Trophoblast cell (in vitro differentiated cells and primary cell): ENCODE measurements at regions not wholly inside any gene's neighbourhood (a gene's known extent, or its start where the extent isn't known, plus 50 kb on each side); places are given as distances from the start of the nearest gene placed in this dataset.

Source experiments
- DNase-seq, 2 donors: peaks; one replicate each; pipeline ENCODE4 v3.0.0-alpha.2; 2016
- H2AFZ ChIP-seq: 2 replicates; pipeline ENCODE4 v1.6.1; 2013; ENCODE audit warnings: low read length, moderate library complexity, mild to moderate bottlenecking; ENCODE audit not compliant: insufficient read depth, poor library complexity
- H2AK5ac ChIP-seq: 2 replicates; pipeline ENCODE4 v1.6.1; 2013; ENCODE audit warnings: mild to moderate bottlenecking, low read length
- H2BK120ac ChIP-seq: 2 replicates; pipeline ENCODE4 v1.6.1; 2013; ENCODE audit warnings: low read length, mild to moderate bottlenecking, moderate library complexity; ENCODE audit not compliant: insufficient read depth, poor library complexity
- H2BK12ac ChIP-seq: 2 replicates; pipeline ENCODE4 v1.6.1; 2013; ENCODE audit warnings: mild to moderate bottlenecking, low read length, moderate library complexity
- H2BK5ac ChIP-seq: 2 replicates; pipeline ENCODE4 v1.6.1; 2013; ENCODE audit warnings: low read length, low read depth, moderate library complexity, mild to moderate bottlenecking; ENCODE audit not compliant: poor library complexity
- H3K14ac ChIP-seq: 2 replicates; pipeline ENCODE4 v1.6.1; 2013; ENCODE audit warnings: mild to moderate bottlenecking, low read length
- H3K18ac ChIP-seq: 2 replicates; pipeline ENCODE4 v1.6.1; 2013; ENCODE audit warnings: mild to moderate bottlenecking, low read length
- H3K23ac ChIP-seq: 2 replicates; pipeline ENCODE4 v1.6.1; 2013; ENCODE audit warnings: low read length
- H3K27ac ChIP-seq: 2 replicates; pipeline ENCODE4 v1.5.1; 2013; ENCODE audit warnings: low read depth, mild to moderate bottlenecking, inconsistent platforms, low read length, moderate library complexity
- H3K27me3 ChIP-seq: 2 replicates; pipeline ENCODE4 v1.6.1; 2013; ENCODE audit warnings: inconsistent platforms, mild to moderate bottlenecking, low read length, moderate library complexity; ENCODE audit not compliant: insufficient read depth
- H3K36me3 ChIP-seq, 2 experiments: 1 replicate in 1 of 2; 2 replicates in 1 of 2; pipeline ENCODE4 v1.6.1; 2013; ENCODE audit warnings: low read length in 2 of 2, mild to moderate bottlenecking in 2 of 2, moderate library complexity in 1 of 2; ENCODE audit not compliant: insufficient read depth in 2 of 2, control insufficient read depth in 1 of 2
- H3K4ac ChIP-seq: 2 replicates; pipeline ENCODE4 v1.6.1; 2013; ENCODE audit warnings: low read depth, mild to moderate bottlenecking, low read length, moderate library complexity
- H3K4me1 ChIP-seq, 2 experiments: 1 replicate in 1 of 2; 2 replicates in 1 of 2; pipeline ENCODE4 v1.6.1; 2013; ENCODE audit warnings: low read length in 2 of 2, mild to moderate bottlenecking in 2 of 2, moderate library complexity in 1 of 2; ENCODE audit not compliant: insufficient read depth in 2 of 2, control insufficient read depth in 1 of 2
- H3K4me2 ChIP-seq: 2 replicates; pipeline ENCODE4 v1.6.1; 2013; ENCODE audit warnings: inconsistent platforms, mild to moderate bottlenecking, low read length, moderate library complexity
- H3K4me3 ChIP-seq: 2 replicates; pipeline ENCODE4 v1.5.1; 2013; ENCODE audit warnings: mild to moderate bottlenecking, low read depth, low read length, inconsistent platforms
- H3K79me1 ChIP-seq: one replicate; pipeline ENCODE4 v1.6.1; 2013; ENCODE audit warnings: low read length
- H3K79me2 ChIP-seq: 2 replicates; pipeline ENCODE4 v1.6.1; 2013; ENCODE audit warnings: low read length, mild to moderate bottlenecking; ENCODE audit not compliant: control insufficient read depth, insufficient read depth, poor library complexity
- H3K9ac ChIP-seq: 2 replicates; pipeline ENCODE4 v1.6.1; 2013; ENCODE audit warnings: mild to moderate bottlenecking, low read length
- H3K9me3 ChIP-seq: 2 replicates; pipeline ENCODE4 v1.6.1; 2013; ENCODE audit warnings: low read depth, mild to moderate bottlenecking, control low read depth, inconsistent platforms, low read length; ENCODE audit not compliant: insufficient read depth
- H4K12ac ChIP-seq: 2 replicates; pipeline ENCODE4 v1.6.1; 2013; ENCODE audit warnings: low read depth, mild to moderate bottlenecking, low read length, moderate library complexity
- H4K8ac ChIP-seq: 2 replicates; pipeline ENCODE4 v1.6.1; 2013; ENCODE audit warnings: low read depth, mild to moderate bottlenecking, low read length, moderate library complexity
- H4K91ac ChIP-seq: one replicate; pipeline ENCODE4 v1.6.1; 2013; ENCODE audit warnings: low read depth, mild to moderate bottlenecking, low read length, moderate library complexity
- WGBS: extraction: QIAGEN DNeasy Blood & Tissue Kit; methylation state at CpG from one replicate; pipeline ENCODE4 v1.1.7; 2013; ENCODE audit warnings: missing lambda C conversion rate; ENCODE audit not compliant: insufficient read length, insufficient coverage; ENCODE audit errors: extremely low coverage; 5-methylcytosine and 5-hydroxymethylcytosine counted together

DNA sequence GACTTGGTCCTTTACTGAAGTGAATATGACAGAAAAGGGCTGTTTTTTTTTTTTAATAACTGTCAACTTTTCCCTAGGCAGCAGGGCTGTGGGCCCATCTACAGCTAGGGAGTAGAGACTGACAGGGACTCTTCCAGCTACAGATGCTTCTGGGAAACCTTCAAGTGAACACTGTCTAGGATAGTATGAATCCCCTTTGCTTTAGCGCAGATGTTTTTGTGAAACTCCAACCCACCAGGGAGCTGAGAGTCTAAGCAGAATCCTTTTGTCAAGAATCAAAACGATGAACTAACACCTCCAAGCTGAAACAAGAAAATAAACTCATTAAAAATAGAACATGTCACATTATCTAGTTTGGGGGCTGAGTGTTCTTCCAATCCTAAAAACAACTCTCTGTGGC lies 219.7 kb upstream of the FGF13 start:
- H2AFZ ChIP-seq: no peak overlapping the region
- H3K36me3 ChIP-seq: no peaks in the 10 kb centered on the region
- no peak overlapping the region for H4K8ac ChIP-seq
- no peak overlapping the region for H2BK5ac ChIP-seq
- H3K4ac ChIP-seq: no peak overlapping the region
- no peak overlapping the region for H3K14ac ChIP-seq
- H3K23ac ChIP-seq: no peak overlapping the region
- no peak overlapping the region for H2AK5ac ChIP-seq
- H3K79me1 ChIP-seq: no peaks in the 10 kb centered on the region
- H3K4me2 ChIP-seq: no peak overlapping the region
- H3K4me3 ChIP-seq: no peak overlapping the region
- H3K79me2 ChIP-seq: no peaks in the 10 kb centered on the region
- no peak overlapping the region for H3K9ac ChIP-seq
- no peak overlapping the region for H3K18ac ChIP-seq
- no peaks in the 10 kb centered on the region for H3K9me3 ChIP-seq
- no peak overlapping the region for H3K27ac ChIP-seq
- no peak overlapping the region for H4K91ac ChIP-seq
- no CpG with 5 or more reads among the region's 2 CpGs for WGBS
- H2BK120ac ChIP-seq: no peak overlapping the region
- no peak overlapping the region for H4K12ac ChIP-seq
- DNase-seq: no peak
- H3K27me3 ChIP-seq: no peaks in the 10 kb centered on the region
- H3K4me1 ChIP-seq: no peaks in the 10 kb centered on the region
- no peak overlapping the region for H2BK12ac ChIP-seq

DNA sequence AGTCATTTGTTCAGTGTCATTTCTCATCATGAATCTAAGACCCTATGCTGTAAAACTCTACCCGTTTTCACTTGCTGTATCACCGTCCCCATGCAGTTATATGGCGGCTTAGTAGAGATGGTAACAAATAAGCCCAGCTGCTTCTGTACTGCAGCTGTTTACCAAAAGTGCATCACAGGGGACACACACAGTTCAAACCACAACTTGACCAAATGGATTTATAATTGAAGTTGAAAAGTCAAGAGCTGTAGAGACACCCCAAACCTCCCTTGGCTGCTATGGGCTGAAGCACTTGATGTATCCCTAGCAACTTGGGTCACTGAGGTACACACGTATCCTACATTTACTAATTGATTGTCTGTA lies 219.0 kb upstream of the FGF13 start:
- WGBS: no CpG with 5 or more reads among the region's 4 CpGs
- H3K4me1 ChIP-seq: no peaks in the 10 kb centered on the region
- no peak overlapping the region for H2AK5ac ChIP-seq
- H3K79me1 ChIP-seq: no peaks in the 10 kb centered on the region
- no peak overlapping the region for H3K4me2 ChIP-seq
- no peak overlapping the region for H3K4me3 ChIP-seq
- H4K12ac ChIP-seq: no peak overlapping the region
- no peak overlapping the region for H2BK120ac ChIP-seq
- no peak overlapping the region for H4K91ac ChIP-seq
- H3K79me2 ChIP-seq: no peaks in the 10 kb centered on the region
- no peak overlapping the region for H2BK5ac ChIP-seq
- H3K36me3 ChIP-seq: no peaks in the 10 kb centered on the region
- no peak overlapping the region for H4K8ac ChIP-seq
- no peak overlapping the region for H2AFZ ChIP-seq
- no peak overlapping the region for H3K9ac ChIP-seq
- DNase-seq: no peak
- no peak overlapping the region for H3K27ac ChIP-seq
- H3K4ac ChIP-seq: no peak overlapping the region
- no peak overlapping the region for H3K23ac ChIP-seq
- H3K27me3 ChIP-seq: no peaks in the 10 kb centered on the region
- no peak overlapping the region for H2BK12ac ChIP-seq
- H3K18ac ChIP-seq: no peak overlapping the region
- H3K9me3 ChIP-seq: no peaks in the 10 kb centered on the region
- H3K14ac ChIP-seq: no peak overlapping the region

DNA sequence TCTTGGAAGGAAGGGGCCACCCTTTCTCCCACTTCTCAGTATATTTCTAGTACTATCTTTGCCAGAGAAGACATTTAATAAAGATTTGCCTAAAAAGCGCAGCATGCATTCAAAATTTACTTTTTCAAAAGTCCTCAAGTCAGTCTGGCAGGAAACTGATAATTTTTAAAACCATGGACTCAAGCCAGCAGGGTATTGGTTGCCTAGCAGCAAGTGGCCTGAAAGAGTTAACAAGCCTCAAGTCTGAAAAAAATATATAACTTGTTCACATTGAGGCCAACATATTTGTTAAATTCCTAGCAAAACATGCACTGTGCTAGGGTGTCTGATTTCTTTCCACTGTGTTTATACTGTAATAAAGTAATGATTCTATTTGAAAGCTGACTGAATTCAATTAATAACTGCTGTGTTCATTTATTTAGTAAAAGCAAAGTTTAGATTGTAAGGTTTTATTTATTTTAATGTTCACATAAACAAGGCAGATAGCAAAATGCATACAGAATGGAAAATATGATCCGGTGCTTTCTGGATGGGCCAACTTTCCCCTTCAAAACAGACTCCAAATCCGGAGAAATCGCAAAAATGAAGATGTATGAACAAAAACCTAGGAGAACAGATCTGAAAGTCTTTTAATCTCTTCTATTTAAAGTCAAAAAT lies 218.5 kb upstream of the FGF13 start:
- Histone ChIP-seq H2BK120ac (no peak overlapping the region), H2BK5ac (no peak overlapping the region), H3K9ac (no peak overlapping the region), H3K27me3 (no peaks in the 10 kb centered on the region), H2BK12ac (no peak overlapping the region), H3K4me2 (no peak overlapping the region), H3K27ac (no peak overlapping the region), H4K12ac (no peak overlapping the region), H4K8ac (no peak overlapping the region), H3K79me1 (no peaks in the 10 kb centered on the region), H3K36me3 (no peaks in the 10 kb centered on the region), H3K79me2 (no peaks in the 10 kb centered on the region), H3K18ac (no peak overlapping the region), H3K4ac (no peak overlapping the region), H4K91ac (no peak overlapping the region), H3K9me3 (no peaks in the 10 kb centered on the region), H3K14ac (no peak overlapping the region), H2AFZ (no peak overlapping the region), H2AK5ac (no peak overlapping the region), H3K4me1 (no peaks in the 10 kb centered on the region), H3K4me3 (no peak overlapping the region), H3K23ac (no peak overlapping the region)
- DNase-seq: no peak
- no CpG with 5 or more reads among the region's 4 CpGs for WGBS

DNA sequence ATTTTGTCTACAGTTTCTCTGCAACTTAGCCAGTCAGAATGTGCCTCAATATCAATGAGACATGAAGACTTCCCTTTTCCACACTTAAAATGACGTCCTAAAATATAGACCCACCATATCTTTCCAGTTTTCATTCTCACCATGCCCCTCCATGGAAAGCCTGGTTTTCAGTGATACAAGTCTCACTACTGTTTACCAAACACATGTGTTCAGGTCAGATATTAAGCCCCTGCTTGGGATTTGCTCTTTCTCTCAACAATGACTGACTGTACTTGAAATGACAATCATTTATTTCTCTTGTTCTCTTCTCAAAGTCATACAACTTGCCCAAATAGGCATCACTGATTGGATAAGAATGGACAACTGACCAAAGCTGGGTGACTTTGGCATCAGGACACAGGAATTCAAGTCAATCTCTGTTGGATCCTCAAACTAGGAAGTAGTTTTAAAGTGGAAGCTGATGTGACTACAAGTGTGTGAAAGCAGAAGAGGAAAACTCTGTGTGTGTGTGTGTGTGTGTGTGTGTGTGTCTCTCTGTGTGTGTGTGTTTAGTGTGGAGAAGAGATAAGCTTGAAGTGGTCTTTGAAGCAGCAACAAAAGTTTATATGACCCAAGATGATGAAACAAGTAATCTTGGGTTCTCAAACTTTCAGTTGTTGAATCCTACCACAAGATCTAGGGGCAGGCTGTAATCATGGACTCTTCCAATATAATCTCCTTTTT lies 217.4 kb upstream of the FGF13 start:
- H3K27me3 ChIP-seq: no peaks in the 10 kb centered on the region
- WGBS: no CpG with 5 or more reads among the region's 1 CpG

More for the DNA sequence above, 217.4 kb upstream of the FGF13 start:
- H3K4ac ChIP-seq: no peak overlapping the region
- no peaks in the 10 kb centered on the region for H3K79me1 ChIP-seq
- no peak overlapping the region for H2BK120ac ChIP-seq
- no peak overlapping the region for H3K14ac ChIP-seq
- H2AFZ ChIP-seq: no peak overlapping the region
- no peak overlapping the region for H4K12ac ChIP-seq
- no peak overlapping the region for H3K23ac ChIP-seq
- H3K9ac ChIP-seq: no peak overlapping the region
- H3K36me3 ChIP-seq: no peaks in the 10 kb centered on the region
- H3K79me2 ChIP-seq: no peaks in the 10 kb centered on the region
- H3K27ac ChIP-seq: no peak overlapping the region
- no peak overlapping the region for H3K4me3 ChIP-seq
- H2BK12ac ChIP-seq: no peak overlapping the region
- no peak overlapping the region for H3K18ac ChIP-seq
- no peak overlapping the region for H4K8ac ChIP-seq
- DNase-seq: no peak
- H3K4me2 ChIP-seq: no peak overlapping the region
- H2AK5ac ChIP-seq: no peak overlapping the region
- no peaks in the 10 kb centered on the region for H3K4me1 ChIP-seq
- H2BK5ac ChIP-seq: no peak overlapping the region
- H4K91ac ChIP-seq: no peak overlapping the region
- no peaks in the 10 kb centered on the region for H3K9me3 ChIP-seq
